ENCODE measurements at regions not wholly inside any gene's neighbourhood (a gene's known extent, or its start where the extent isn't known, plus 50 kb on each side); places are given as distances from the start of the nearest gene placed in this dataset.

DNA sequence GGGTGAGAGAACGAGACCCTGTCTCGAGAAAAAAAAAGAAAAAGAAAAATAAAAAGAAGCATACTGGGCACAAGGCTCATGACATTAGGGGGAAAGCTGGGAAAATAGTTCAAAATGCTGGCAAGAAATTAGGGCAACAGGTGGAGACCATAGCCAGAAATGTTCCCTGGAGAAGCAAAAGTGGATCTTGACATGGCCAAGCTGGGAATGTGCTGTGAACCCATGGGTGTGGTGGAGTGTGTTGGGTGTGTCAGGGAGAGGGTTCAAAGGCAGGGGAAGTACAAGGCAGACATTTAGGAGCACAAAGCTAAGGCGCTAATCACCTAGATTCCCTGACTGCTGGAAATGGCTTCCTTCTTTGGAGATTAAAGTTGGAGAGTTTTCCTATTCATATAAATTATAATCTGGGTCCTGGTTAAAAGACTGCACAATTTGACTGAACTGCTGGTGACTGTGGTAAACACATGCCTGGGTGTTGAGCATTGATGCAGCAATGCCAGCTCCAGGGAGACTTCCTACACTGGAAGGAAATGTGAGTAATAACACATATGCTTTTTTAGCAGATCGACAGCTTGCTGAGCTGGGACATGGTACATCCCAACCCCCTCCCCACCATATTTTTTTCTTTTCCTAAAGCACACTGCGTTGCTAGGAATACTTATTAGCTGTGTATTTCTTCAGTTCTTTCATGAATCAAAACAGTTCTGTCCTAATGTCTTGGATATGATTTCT, 70.1 kb upstream of the ARHGAP21 start:
- DNase-seq (ENCODE audit: low spot score) = peak; percentile 52

DNA sequence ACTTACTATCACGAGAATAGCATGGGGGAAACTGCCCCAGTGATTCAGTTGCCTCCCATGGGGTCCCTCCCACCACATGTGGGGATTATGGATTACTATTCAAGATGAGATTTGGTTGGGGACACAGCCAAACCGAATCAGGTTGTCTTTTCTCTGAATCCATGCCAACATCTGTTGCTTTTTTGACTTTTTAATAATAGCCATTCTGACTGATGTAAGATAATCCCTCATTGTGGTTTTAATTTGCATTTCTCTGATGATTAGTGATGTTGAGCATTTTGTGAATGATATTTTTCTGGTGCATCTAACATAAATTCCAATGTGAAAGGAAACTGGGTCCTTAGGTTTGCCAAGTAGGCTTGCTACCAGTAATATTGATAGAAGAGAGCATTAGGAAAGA, 69.0 kb upstream of the ARHGAP21 start:
- DNase-seq (ENCODE audit: low spot score) = no peak

DNA sequence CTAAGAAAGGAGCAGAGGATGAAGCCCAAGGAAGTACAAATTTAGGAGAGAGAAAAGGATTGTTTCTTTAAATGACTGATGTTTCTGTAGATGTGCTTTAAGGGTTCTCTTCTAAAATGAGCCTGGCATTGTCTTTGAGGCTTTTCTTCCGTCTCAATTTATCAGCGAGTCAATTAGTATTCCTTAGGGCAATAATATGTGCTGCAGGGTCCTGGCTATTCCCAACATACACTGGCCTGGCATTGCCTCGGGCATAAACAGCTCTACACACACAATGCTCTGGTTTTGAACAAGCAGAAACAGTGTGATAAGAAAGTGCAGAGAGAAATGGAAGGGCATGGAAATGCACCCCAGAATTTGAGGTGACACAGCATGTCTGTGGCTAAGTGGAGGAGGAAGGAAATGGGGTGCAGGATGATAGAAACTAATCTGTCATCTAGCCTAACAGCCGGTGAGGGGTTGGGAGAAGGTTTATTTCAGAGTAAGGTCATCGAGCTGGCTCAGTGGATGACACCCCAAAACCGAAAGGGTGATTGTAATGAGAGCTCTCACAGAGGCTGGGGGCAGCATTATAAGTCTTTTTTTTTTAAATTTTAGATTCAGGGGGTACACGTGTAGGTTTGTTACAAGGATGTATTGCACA, 67.5 kb upstream of the ARHGAP21 start:
- no peak for DNase-seq (ENCODE audit: low spot score)

DNA sequence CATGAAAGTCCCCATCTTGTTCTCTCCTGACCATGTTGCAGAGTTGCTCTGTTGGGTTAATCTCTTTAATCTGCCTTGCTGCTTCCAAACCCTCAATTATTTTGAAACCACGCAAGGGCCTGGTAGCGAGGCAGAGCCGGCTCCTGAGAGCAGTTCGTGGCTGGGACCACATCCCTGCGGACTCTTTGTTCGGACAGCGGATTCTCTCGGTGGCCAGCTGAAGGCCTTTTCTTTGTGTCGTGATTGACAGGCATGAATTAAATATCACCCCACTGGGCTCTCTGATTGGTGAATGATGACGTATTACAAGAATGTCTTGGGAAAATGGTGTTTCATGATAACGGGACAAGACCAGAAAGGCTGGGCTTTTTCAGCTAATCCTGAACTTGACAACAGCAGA, 66.9 kb upstream of the ARHGAP21 start:
- DNase-seq (ENCODE audit: low spot score) = no peak

DNA sequence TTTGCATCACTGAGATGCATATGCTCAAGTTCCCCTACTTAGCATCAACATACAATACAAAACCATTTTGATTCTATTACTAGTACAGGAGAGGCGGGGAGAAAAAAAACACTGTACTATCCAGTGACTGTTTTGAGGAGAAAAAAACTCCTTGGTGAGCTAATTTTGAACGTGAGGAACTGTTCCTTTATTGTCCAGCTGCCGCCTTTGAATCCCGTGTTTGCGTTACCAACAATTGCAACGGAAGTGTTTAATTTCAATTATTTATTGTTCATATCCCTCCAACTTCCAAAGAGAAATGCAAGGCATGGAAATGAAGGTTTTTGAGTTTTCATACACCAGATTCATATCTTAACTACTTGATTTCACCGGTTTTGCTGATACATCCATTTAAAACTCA, 66.4 kb upstream of the ARHGAP21 start:
- no peak for DNase-seq (ENCODE audit: low spot score)

DNA sequence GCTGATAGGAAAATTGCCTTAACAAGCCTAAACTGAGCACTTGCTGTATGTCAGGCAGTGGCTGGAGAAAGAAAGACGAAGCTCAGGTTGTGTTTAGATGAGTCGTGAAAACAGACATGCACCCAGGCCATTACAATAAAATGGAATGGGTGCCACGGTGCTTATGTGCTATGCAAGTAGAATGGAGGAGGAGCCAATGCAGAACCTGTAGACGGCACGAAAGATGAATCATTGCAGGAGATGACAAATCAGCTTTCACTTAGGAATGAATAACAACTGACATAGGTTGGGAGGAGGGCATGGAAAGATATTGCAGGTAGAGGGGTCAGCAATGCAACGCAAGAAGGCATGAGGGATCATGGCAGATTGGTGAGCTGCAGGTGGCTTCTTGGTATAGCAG, 61.2 kb upstream of the ARHGAP21 start:
- DNase-seq (ENCODE audit: low spot score) = no peak

DNA sequence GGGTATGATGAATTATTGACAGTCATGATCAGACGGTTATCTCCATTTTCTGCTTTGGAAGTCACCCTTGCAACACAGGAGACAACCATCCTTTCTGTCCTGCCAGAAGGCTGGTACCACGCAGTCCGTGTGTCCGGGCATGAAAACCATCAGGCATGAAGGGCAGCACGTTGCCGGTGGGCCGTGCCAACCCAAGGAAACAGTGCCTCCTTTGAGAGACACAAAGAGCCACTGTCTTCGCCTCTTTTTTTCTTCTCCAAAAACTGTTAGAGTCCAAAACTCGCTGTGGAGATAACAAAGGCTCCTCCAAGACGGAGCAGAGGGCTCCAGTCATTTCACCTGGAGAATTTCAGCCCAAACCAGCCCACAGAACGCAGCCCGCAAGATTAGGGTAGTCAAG, 60.4 kb upstream of the ARHGAP21 start:
- DNase-seq (ENCODE audit: low spot score) = no peak

DNA sequence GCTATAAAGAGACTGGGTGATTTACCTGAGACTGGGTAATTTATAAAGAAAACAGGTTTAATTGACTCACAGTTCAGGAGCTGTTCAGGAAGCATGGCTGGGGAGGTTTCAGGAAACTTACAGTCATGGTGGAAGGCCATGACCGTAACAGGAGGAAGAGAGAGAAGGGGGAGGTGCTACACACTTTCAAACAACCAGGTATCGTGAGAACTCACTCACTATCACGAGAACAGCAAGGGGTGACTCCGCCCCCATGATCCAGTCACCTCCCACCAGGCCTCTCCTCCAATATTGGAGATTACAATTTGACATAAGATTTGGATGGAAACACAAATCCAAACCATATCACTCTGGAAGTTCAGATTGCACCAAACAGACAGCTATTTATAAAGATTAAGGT, 59.8 kb upstream of the ARHGAP21 start:
- no peak for DNase-seq (ENCODE audit: low spot score)

DNA sequence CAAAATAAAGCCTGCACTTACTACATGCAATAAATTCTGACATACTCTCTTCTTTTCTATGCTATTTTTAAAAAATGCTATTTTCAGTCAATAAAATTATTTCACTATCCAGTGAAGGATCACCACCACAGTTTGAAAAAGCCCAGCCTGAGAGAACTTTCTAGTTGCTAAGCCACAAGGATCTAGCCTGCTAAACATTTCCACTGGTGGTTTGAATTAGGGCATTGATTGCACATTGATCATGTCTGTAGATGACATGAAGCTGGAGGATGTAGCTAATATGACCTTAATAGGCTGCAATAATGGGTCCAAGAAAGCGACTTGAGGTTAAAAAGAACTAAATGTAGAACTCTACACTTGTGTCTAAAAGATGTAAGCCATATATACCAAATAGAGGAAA, 56.0 kb upstream of the ARHGAP21 start:
- no peak for DNase-seq (ENCODE audit: low spot score)

DNA sequence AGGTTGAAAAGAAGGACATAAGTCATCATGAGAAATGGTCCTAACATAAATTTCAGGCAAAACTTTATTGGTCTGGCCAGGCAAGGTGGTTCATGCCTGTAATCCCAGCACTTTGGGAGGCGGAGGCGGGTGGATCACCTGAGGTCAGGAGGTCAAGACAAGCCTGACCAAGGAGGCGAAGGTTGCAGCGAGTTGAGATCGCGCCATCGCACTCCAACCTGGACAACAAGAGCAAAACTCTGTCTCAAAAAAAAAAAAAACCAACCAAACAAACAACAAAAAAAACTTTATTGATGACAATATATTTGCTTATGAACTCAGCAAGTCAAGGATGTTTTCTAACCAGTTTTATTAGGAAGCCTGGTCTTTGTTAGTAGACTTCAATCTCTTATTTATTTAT, 54.6 kb upstream of the ARHGAP21 start:
- no peak for DNase-seq (ENCODE audit: low spot score)

DNA sequence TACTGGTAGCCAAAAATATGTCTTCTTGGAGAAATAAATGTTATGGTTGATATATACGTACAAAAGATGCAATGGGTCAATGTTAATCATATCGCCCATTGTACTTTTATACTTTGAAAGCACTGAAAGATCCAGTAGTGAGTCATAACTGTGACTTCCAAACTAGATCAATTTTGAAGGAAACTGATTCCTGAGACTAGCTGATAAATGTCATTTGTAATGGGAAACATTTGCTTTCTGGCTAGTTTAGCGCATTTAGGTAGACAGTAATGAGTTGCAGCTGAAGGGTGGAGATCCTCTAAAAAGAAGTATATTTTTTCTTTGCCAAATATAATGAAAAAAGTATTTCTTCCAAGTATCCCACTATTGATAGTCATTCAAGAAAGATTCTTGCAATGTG, 53.5 kb upstream of the ARHGAP21 start:
- DNase-seq (ENCODE audit: low spot score) = peak; percentile 23

DNA sequence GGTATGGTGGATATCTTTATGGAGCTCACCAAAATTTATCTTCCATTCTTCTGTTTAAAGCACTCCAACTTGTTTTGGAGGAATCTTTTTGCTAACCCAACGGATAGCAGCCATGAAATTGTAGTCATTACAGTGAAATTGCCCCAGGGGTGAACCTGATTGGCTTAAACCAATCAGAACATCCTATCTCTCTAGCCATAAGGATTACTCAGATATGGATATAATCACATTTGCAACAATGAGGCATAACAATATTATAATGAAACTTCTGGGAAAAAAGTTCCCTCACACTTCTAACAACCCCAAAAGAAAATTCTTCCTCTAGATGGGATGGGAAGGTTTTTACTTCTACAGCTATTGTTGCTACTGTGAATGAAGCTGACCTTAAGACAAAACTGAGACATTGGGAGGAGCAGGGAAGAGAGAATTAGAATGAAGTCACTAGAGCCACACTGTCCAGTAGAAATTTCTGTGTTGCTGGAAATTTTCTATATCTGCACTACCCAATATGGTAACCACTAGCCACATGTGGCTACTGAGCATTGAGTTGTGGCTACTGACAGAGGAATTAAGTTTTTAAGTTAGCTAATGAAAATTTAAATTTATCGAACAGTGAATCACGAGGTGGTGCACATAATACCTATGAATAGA, 50.4 kb upstream of the ARHGAP21 start:
- DNase-seq (ENCODE audit: low spot score) = no peak
